Stimulated activated CD8-positive, alpha-beta memory T cell treated with anti-CD3 and anti-CD28 coated beads, Interleukin-7, amount 100 ng/mL, for 4 hours (primary cell): ENCODE measurements at regions not wholly inside any gene's neighbourhood (a gene's known extent, or its start where the extent isn't known, plus 50 kb on each side); places are given as distances from the start of the nearest gene placed in this dataset.

Experiments used
- DNase-seq, 2 donors: peaks; one replicate each; pipeline ENCODE4 v3.0.0-alpha.2; 2020; ENCODE audit warnings: low read depth in 2 of 2

- no peak for DNase-seq
Measured at GRCh38 chr4:15370296-15370695, 57.5 kb upstream of the C1QTNF7 start.

- DNase-seq = no peak
Measured at GRCh38 chr4:15373363-15373762, 54.5 kb upstream of the C1QTNF7 start.

- DNase-seq = no peak
Measured at GRCh38 chr4:15374656-15375055, 53.2 kb upstream of the C1QTNF7 start.

- no peak for DNase-seq
Measured at GRCh38 chr4:15375667-15376066, 52.2 kb upstream of the C1QTNF7 start.

GRCh38 chr4:15376145-15376544 is 51.7 kb upstream of the C1QTNF7 start:
- no peak for DNase-seq

- DNase-seq = no peak
Measured at GRCh38 chr4:15376594-15376993, 51.2 kb upstream of the C1QTNF7 start.
